ENCODE measurements at regions not wholly inside any gene's neighbourhood (a gene's known extent, or its start where the extent isn't known, plus 50 kb on each side); places are given as distances from the start of the nearest gene placed in this dataset.

DNA sequence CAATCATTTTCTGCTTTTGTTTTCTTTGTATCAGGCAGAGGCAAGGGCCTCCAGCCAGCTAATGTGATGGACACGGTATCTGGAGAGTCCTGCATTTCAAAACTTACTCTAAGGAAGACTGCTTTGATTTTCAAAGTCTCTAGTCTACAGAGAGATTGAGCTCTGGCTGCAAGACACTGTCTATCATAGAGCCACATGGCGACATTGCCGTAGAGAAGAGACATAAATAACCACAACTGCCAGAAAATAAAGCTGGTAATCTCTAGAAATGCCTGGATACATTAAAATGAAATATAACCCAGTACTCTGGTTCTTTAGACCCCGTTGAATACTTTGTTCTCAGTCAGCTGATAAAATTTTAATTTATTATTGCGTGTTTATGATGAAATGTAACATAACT, 90.8 kb downstream of the OTUD1 start:
- TF ChIP-seq POLR2A (IDR thresholded peaks at IDR 0.05) (no peak), EP300 (IDR thresholded peaks at IDR 0.05) (no peak)
- TF ChIP-seq, protein P1, sequence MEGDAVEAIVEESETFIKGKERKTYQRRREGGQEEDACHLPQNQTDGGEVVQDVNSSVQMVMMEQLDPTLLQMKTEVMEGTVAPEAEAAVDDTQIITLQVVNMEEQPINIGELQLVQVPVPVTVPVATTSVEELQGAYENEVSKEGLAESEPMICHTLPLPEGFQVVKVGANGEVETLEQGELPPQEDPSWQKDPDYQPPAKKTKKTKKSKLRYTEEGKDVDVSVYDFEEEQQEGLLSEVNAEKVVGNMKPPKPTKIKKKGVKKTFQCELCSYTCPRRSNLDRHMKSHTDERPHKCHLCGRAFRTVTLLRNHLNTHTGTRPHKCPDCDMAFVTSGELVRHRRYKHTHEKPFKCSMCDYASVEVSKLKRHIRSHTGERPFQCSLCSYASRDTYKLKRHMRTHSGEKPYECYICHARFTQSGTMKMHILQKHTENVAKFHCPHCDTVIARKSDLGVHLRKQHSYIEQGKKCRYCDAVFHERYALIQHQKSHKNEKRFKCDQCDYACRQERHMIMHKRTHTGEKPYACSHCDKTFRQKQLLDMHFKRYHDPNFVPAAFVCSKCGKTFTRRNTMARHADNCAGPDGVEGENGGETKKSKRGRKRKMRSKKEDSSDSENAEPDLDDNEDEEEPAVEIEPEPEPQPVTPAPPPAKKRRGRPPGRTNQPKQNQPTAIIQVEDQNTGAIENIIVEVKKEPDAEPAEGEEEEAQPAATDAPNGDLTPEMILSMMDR (IDR thresholded peaks at IDR 0.05), result no peak
